ENCODE measurements at regions not wholly inside any gene's neighbourhood (a gene's known extent, or its start where the extent isn't known, plus 50 kb on each side); places are given as distances from the start of the nearest gene placed in this dataset.

GRCh38 chr15:99863550-99864198, 130.4 kb upstream of the LYSMD4 start:
- Histone ChIP-seq H3K36me3 (ENCODE audit: control insufficient read depth, insufficient read depth, low read length) (no peaks in the 10 kb centered on the region), H3K4me3 (ENCODE audit: low read depth, low read length) (no peak overlapping the region), H3K9me3 (no peaks in the 10 kb centered on the region), H3K4me1 (no peaks in the 10 kb centered on the region), H3K27me3 (replicated peaks; ENCODE audit: control insufficient read depth, insufficient read depth, low read length) (no peaks in the 10 kb centered on the region)
- Mint-ChIP-seq H3K4me3 (ENCODE audit: unreplicated experiment) (no peak overlapping the region), H3K27me3 (ENCODE audit: insufficient read depth, unreplicated experiment) (peaks cover 9% of the 10 kb centered on the region), H3K27ac (ENCODE audit: unreplicated experiment) (no peak overlapping the region), H3K4me1 (ENCODE audit: low read depth, unreplicated experiment) (no peaks in the 10 kb centered on the region), H3K9me3 (ENCODE audit: unreplicated experiment) (no peaks in the 10 kb centered on the region), H3K36me3 (ENCODE audit: insufficient read depth, unreplicated experiment) (no peaks in the 10 kb centered on the region)
- intact Hi-C loops (cut with micrococcal nuclease; ENCODE audit: unreplicated experiment): no loop called here
- ChIA-PET CTCF (no interaction called here), POLR2A (no interaction called here)
- BruUV-seq (replicated peaks): no TSS peak
- DNase-seq: no peak
- no peak for TF ChIP-seq CTCF (IDR thresholded peaks at IDR 0.05; ENCODE audit: insufficient read depth in 1 of 2, low read depth in 1 of 2, low read length in 1 of 2, severe bottlenecking in 1 of 2, unreplicated experiment in 1 of 2)

- H3K9me3 ChIP-seq: no peaks in the 10 kb centered on the region
- H3K4me1 ChIP-seq: no peaks in the 10 kb centered on the region
- no peak for DNase-seq
- Mint-ChIP-seq H3K4me1 (ENCODE audit: low read depth, unreplicated experiment) (no peaks in the 10 kb centered on the region), H3K4me3 (ENCODE audit: unreplicated experiment) (no peak overlapping the region), H3K27ac (ENCODE audit: unreplicated experiment) (no peak overlapping the region), H3K27me3 (ENCODE audit: insufficient read depth, unreplicated experiment) (peaks cover 2% of the 10 kb centered on the region), H3K36me3 (ENCODE audit: insufficient read depth, unreplicated experiment) (no peaks in the 10 kb centered on the region), H3K9me3 (ENCODE audit: unreplicated experiment) (no peaks in the 10 kb centered on the region)
- H3K27me3 ChIP-seq (replicated peaks; ENCODE audit: control insufficient read depth, insufficient read depth, low read length): no peaks in the 10 kb centered on the region
- BruUV-seq (replicated peaks): no TSS peak
- CTCF ChIA-PET: no interaction called here
- no peak for TF ChIP-seq CTCF (IDR thresholded peaks at IDR 0.05; ENCODE audit: insufficient read depth in 1 of 2, low read depth in 1 of 2, low read length in 1 of 2, severe bottlenecking in 1 of 2, unreplicated experiment in 1 of 2)
- H3K4me3 ChIP-seq (ENCODE audit: low read depth, low read length): no peak overlapping the region
- POLR2A ChIA-PET: no interaction called here
- H3K36me3 ChIP-seq (ENCODE audit: control insufficient read depth, insufficient read depth, low read length): no peaks in the 10 kb centered on the region
- intact Hi-C loops (cut with micrococcal nuclease; ENCODE audit: unreplicated experiment): no loop called here
These were observed 124.6 kb upstream of the LYSMD4 start for GRCh38 chr15:99857836-99858235.

GRCh38 chr15:99850517-99850916, 117.3 kb upstream of the LYSMD4 start:
- ChIA-PET CTCF (no interaction called here), POLR2A (no interaction called here)
- BruUV-seq (replicated peaks): no TSS peak
- Histone ChIP-seq H3K4me3 (ENCODE audit: low read depth, low read length) (no peak overlapping the region), H3K27me3 (replicated peaks; ENCODE audit: control insufficient read depth, insufficient read depth, low read length) (peaks cover 1% of the 10 kb centered on the region), H3K9me3 (no peaks in the 10 kb centered on the region), H3K36me3 (ENCODE audit: control insufficient read depth, insufficient read depth, low read length) (no peaks in the 10 kb centered on the region), H3K4me1 (no peaks in the 10 kb centered on the region)
- intact Hi-C loops (cut with micrococcal nuclease; ENCODE audit: unreplicated experiment): no loop called here
- H3K4me3 Mint-ChIP-seq (ENCODE audit: unreplicated experiment): no peak overlapping the region
- H3K9me3 Mint-ChIP-seq (ENCODE audit: unreplicated experiment): no peaks in the 10 kb centered on the region
- H3K27me3 Mint-ChIP-seq (ENCODE audit: insufficient read depth, unreplicated experiment): peaks cover 4% of the 10 kb centered on the region
- no peaks in the 10 kb centered on the region for H3K4me1 Mint-ChIP-seq (ENCODE audit: low read depth, unreplicated experiment)
- DNase-seq: no peak
- no peaks in the 10 kb centered on the region for H3K36me3 Mint-ChIP-seq (ENCODE audit: insufficient read depth, unreplicated experiment)
- TF ChIP-seq CTCF (IDR thresholded peaks at IDR 0.05; ENCODE audit: insufficient read depth in 1 of 2, low read depth in 1 of 2, low read length in 1 of 2, severe bottlenecking in 1 of 2, unreplicated experiment in 1 of 2): no peak
- H3K27ac Mint-ChIP-seq (ENCODE audit: unreplicated experiment): no peak overlapping the region

Measured in Caco-2 (cell line).